Epithelial cell of proximal tubule (primary cell): ENCODE measurements at regions not wholly inside any gene's neighbourhood (a gene's known extent, or its start where the extent isn't known, plus 50 kb on each side); places are given as distances from the start of the nearest gene placed in this dataset.

Source experiments
- DNase-seq: peaks from one replicate; pipeline ENCODE4 v3.0.0-alpha.2; 2011; ENCODE audit warnings: low read depth
- H3K4me3 ChIP-seq: 2 replicates; pipeline ENCODE4 v1.5.1; 2011; ENCODE audit warnings: low read depth, mild to moderate bottlenecking, low read length
- TF ChIP-seq, protein P1 (sequence below): conservative IDR thresholded peaks from 2 replicates; pipeline ENCODE4 v1.5.1; 2012; ENCODE audit warnings: low read depth, mild to moderate bottlenecking, low read length

DNA sequence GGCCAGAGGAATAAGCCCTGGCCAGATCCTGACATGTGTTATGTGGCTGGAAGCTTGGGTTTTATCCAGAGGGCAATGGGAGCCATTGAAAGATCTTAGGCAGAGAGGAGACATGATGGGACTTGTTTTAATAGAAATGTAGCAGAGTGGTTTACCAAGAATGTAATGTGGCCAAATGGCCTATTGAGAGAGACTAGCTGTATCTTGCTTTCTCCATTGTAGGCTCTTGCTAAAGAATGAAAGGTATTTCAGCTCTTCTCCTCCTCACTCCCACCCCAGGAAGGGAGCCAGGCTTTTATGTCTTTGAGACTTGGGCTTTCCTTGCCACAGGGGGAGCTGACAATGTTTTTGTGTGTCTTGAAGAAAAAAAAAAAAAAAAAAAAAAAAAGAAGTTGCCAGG is 82.3 kb downstream of the TRIM29 start:
- TF ChIP-seq, protein P1, sequence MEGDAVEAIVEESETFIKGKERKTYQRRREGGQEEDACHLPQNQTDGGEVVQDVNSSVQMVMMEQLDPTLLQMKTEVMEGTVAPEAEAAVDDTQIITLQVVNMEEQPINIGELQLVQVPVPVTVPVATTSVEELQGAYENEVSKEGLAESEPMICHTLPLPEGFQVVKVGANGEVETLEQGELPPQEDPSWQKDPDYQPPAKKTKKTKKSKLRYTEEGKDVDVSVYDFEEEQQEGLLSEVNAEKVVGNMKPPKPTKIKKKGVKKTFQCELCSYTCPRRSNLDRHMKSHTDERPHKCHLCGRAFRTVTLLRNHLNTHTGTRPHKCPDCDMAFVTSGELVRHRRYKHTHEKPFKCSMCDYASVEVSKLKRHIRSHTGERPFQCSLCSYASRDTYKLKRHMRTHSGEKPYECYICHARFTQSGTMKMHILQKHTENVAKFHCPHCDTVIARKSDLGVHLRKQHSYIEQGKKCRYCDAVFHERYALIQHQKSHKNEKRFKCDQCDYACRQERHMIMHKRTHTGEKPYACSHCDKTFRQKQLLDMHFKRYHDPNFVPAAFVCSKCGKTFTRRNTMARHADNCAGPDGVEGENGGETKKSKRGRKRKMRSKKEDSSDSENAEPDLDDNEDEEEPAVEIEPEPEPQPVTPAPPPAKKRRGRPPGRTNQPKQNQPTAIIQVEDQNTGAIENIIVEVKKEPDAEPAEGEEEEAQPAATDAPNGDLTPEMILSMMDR: no peak
- no peak overlapping the region for H3K4me3 ChIP-seq
- no peak for DNase-seq

DNA sequence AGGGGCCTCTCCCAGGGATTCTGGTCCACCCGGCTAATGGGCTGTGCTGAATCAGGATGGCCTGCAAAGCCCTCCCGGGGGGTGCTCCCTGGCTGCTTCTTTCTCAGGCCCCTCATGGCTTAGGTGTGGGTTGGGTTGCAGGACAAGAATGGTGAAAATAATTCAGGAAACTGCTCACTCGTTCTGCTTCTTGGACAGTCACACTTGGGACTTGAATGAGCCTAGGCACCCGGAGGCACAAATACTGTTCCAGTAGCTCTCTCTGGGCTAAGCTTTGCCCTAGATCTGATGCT is 83.2 kb downstream of the TRIM29 start:
- no peak overlapping the region for H3K4me3 ChIP-seq
- DNase-seq: no peak
- TF ChIP-seq, protein P1: no peak

DNA sequence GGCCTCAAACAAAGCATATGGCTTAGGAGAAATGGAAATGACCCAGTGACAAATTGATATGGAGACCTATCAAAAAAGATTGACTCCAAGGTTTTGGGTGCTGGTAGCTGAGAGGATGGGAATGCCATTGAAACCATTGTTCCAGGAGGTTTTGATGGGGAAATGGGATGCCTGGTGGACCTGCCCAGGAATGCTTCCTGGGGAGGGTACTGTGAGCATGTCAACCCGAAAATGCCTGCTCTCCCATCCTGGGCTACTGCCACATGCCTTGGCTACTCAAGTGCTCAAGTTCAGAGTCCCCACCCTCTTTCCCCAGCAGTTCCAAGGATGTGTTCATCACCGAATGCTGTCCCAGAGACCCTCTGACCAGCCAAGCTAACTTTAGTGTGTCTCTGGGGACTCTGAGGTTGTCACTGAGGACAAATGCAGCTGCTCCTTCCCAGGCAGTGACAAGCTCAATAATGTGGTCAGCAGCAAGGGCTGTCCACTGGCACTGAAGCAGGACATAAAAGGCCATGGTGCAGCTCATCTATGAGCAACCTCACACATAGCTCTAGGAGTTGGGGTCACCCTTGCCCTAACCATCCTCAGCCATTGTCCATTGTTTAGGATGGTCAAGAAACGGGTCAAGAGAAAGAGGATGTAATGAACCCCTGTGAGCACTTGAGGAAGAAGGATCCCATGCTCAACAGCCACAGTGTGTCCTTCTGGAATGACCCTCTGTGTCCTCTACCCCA is 83.7 kb downstream of the TRIM29 start:
- TF ChIP-seq, protein P1: no peak

DNA sequence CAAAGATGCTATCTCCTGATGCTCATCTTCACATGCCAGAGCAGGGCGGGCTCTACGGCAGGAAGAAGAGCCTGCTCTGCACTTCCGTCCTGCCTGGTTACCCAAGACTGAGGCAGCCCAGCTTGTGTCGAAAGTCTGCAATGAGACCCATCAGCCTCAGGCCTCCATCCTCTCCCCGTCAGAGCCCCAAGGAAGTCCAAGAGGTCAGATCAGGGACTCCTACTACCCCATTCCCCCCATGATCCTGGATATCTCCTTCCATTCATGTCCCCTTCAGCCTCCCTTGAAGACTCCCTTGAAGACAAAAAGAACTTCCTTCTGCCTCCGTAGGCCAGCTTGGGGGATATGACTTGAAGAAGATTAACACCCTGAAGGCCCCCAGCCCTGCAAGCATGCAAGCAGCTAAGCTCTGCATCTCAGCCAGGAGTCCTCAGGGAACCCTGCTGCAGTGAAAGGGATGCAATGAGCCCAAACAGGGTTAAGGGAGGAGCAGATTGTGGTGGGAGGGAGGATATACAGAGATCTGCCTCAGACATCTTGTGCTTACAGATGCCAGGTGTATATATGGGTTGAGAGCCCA is 85.6 kb downstream of the TRIM29 start:
- TF ChIP-seq, protein P1: no peak
- no peak for DNase-seq
- no peak overlapping the region for H3K4me3 ChIP-seq

More for the DNA sequence above, 83.7 kb downstream of the TRIM29 start:
- DNase-seq: no peak
- no peak overlapping the region for H3K4me3 ChIP-seq

DNA sequence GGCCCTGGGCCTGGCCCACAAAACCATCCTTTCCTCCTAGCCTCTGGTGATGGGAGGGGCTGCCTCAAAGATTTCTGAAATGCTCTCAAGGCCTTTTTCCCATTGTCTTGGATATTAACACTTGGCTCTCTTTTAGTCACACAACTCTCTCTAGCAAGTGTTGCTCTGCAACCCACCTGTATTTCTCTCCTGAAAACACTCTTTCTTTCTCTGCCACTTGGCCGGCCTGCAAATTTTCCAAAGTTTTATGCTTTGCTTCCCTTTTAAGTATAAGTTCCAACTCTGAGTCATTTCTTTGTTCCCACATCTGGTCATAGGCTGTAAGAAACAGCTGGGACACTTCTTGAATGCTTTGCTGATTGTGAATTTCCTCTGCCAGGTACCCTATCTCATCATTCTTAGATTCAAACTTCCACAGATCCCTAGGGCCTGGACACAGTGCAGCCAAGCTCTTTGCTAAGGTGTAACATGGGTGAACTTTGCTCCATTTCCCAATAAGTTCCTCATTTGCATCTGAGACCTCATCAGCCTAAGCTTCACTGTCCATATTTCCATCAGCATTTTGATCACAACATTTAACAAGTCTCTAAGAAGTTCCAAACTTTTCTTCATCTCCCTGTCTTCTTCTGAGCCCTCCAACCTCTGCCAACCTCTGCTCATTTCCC is 93.8 kb downstream of the TRIM29 start:
- DNase-seq: no peak
- no peak overlapping the region for H3K4me3 ChIP-seq
- TF ChIP-seq, protein P1: no peak

DNA sequence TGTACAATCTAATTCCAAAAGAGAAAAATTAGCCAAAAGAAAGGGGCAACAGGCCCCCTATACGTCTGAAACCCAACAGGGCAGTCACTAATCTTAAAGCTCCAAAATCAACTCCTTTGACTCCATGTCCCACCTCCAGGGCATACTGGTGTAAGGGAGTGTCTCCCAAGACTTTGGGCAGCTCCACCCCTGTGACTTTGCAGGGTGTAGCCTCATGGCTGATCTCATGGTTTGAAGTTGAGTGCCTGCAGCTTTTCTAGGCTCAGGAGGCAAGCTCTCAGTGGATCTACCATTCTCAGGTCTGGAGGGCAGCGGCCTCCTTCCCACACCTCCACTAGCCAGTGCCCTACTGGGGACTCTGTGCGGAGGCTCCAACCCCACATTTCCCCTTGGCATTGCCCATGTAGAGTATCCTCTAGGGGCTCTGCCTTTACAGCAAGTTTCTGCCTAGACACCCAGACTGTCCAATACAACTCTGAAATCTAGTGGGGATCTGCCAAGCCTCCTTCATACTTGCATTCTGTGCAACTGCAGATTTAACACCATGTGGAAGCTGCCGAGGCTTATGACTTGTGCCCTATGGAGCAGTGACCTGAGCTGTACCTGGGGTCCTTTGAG is 94.5 kb downstream of the TRIM29 start:
- H3K4me3 ChIP-seq: no peak overlapping the region
- TF ChIP-seq, protein P1: no peak
- no peak for DNase-seq
